HFFc6 (cell line): ENCODE measurements at regions not wholly inside any gene's neighbourhood (a gene's known extent, or its start where the extent isn't known, plus 50 kb on each side); places are given as distances from the start of the nearest gene placed in this dataset.

ENCODE experiments used
- DNase-seq: peaks from one replicate; pipeline ENCODE4 v3.0.0-alpha.2; 2018
- H3K27ac Mint-ChIP-seq: 2 replicates; pipeline ENCODE4 v1.8.0; 2020; ENCODE audit warnings: mild to moderate bottlenecking, mixed read lengths
- H3K27me3 Mint-ChIP-seq: 2 replicates; pipeline ENCODE4 v1.8.0; 2021; ENCODE audit warnings: mild to moderate bottlenecking, moderate library complexity, mixed read lengths; ENCODE audit not compliant: insufficient read depth
- H3K36me3 Mint-ChIP-seq: 2 replicates; pipeline ENCODE4 v1.8.0; 2021; ENCODE audit warnings: low read depth, mixed read lengths
- H3K4me1 Mint-ChIP-seq: 2 replicates; pipeline ENCODE4 v1.8.0; 2020; ENCODE audit warnings: low read depth, mixed read lengths
- H3K4me3 Mint-ChIP-seq: 2 replicates; pipeline ENCODE4 v1.8.0; 2020; ENCODE audit warnings: mild to moderate bottlenecking, moderate library complexity, mixed read lengths
- H3K9me3 Mint-ChIP-seq: 2 replicates; pipeline ENCODE4 v1.8.0; 2020; ENCODE audit warnings: mild to moderate bottlenecking, mixed read lengths
- TF ChIP-seq, protein P1 (sequence below): fragments of 200-600 bp; sonication (generic); IDR thresholded peaks from 2 replicates; pipeline ENCODE4 v1.5.0; 2021; ENCODE audit warnings: antibody characterized with exemption, mild to moderate bottlenecking

GRCh38 chr5:158393457-158393856 is 534.5 kb upstream of the CLINT1 start:
- peaks cover 9% of the 10 kb centered on the region for H3K27me3 Mint-ChIP-seq
- TF ChIP-seq, protein P1, sequence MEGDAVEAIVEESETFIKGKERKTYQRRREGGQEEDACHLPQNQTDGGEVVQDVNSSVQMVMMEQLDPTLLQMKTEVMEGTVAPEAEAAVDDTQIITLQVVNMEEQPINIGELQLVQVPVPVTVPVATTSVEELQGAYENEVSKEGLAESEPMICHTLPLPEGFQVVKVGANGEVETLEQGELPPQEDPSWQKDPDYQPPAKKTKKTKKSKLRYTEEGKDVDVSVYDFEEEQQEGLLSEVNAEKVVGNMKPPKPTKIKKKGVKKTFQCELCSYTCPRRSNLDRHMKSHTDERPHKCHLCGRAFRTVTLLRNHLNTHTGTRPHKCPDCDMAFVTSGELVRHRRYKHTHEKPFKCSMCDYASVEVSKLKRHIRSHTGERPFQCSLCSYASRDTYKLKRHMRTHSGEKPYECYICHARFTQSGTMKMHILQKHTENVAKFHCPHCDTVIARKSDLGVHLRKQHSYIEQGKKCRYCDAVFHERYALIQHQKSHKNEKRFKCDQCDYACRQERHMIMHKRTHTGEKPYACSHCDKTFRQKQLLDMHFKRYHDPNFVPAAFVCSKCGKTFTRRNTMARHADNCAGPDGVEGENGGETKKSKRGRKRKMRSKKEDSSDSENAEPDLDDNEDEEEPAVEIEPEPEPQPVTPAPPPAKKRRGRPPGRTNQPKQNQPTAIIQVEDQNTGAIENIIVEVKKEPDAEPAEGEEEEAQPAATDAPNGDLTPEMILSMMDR: no peak
- H3K4me1 Mint-ChIP-seq: peaks cover 38% of the 10 kb centered on the region
- DNase-seq: no peak
- no peak overlapping the region for H3K27ac Mint-ChIP-seq
- no peaks in the 10 kb centered on the region; the same call in 1 of the 2 replicates for H3K36me3 Mint-ChIP-seq
- no peaks in the 10 kb centered on the region for H3K9me3 Mint-ChIP-seq
- no peak overlapping the region for H3K4me3 Mint-ChIP-seq

GRCh38 chr5:158392753-158393152 is 533.8 kb upstream of the CLINT1 start:
- TF ChIP-seq, protein P1: no peak
- Mint-ChIP-seq H3K9me3 (no peaks in the 10 kb centered on the region), H3K27ac (no peak overlapping the region), H3K4me1 (peaks cover 38% of the 10 kb centered on the region), H3K36me3 (no peaks in the 10 kb centered on the region; the same call in 1 of the 2 replicates), H3K27me3 (peaks cover 6% of the 10 kb centered on the region), H3K4me3 (no peak overlapping the region)
- DNase-seq: no peak

- peaks cover 50% of the 10 kb centered on the region for H3K4me1 Mint-ChIP-seq
- peak; percentile 48 for DNase-seq
- H3K27me3 Mint-ChIP-seq: no peaks in the 10 kb centered on the region
- no peaks in the 10 kb centered on the region; the same call in 1 of the 2 replicates for H3K9me3 Mint-ChIP-seq
- peak overlapping the region; percentile 41; the same call in 1 of the 2 replicates for H3K4me3 Mint-ChIP-seq
- H3K27ac Mint-ChIP-seq: peak overlapping the region; percentile 80
- H3K36me3 Mint-ChIP-seq: peaks cover 8% of the 10 kb centered on the region
- TF ChIP-seq, protein P1: no peak
Observed at GRCh38 chr5:158390577-158390976, 531.6 kb upstream of the CLINT1 start.

GRCh38 chr5:158389786-158390185 is 530.8 kb upstream of the CLINT1 start:
- TF ChIP-seq, protein P1: no peak
- peaks cover 58% of the 10 kb centered on the region for H3K4me1 Mint-ChIP-seq
- no peaks in the 10 kb centered on the region for H3K27me3 Mint-ChIP-seq
- DNase-seq: no peak
- H3K4me3 Mint-ChIP-seq: no peak overlapping the region
- peaks cover 8% of the 10 kb centered on the region for H3K36me3 Mint-ChIP-seq
- no peaks in the 10 kb centered on the region; the same call in 1 of the 2 replicates for H3K9me3 Mint-ChIP-seq
- H3K27ac Mint-ChIP-seq: no peak overlapping the region

DNA sequence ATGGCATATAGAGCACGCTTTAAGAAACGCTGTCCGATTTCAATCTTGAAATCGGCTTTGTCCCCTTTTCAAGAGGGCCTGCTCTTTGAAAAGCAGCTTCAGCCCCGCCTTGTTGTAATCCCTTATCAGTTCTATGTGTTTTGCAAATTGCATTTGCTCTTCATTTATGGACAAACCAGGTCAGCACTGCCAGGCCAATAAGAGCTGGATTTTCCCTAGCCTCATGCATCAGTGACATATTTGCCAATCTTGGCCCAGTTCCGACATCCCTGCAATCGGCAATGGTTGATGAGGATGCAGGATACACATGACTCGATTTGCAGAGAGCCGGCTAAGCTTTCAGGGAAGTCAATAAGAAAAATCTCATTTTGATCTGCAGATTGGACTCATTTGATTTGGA is 529.1 kb upstream of the CLINT1 start:
- no peak overlapping the region for H3K4me3 Mint-ChIP-seq
- peaks cover 8% of the 10 kb centered on the region for H3K36me3 Mint-ChIP-seq
- H3K27me3 Mint-ChIP-seq: no peaks in the 10 kb centered on the region; the same call in 1 of the 2 replicates
- no peak for DNase-seq
- H3K9me3 Mint-ChIP-seq: no peaks in the 10 kb centered on the region; the same call in 1 of the 2 replicates
- TF ChIP-seq, protein P1: no peak
- H3K4me1 Mint-ChIP-seq: peaks cover 76% of the 10 kb centered on the region
- H3K27ac Mint-ChIP-seq: no peak overlapping the region

- H3K27me3 Mint-ChIP-seq: no peaks in the 10 kb centered on the region; the same call in 1 of the 2 replicates
- H3K36me3 Mint-ChIP-seq: peaks cover 8% of the 10 kb centered on the region
- no peaks in the 10 kb centered on the region; the same call in 1 of the 2 replicates for H3K9me3 Mint-ChIP-seq
- H3K4me3 Mint-ChIP-seq: no peak overlapping the region
- TF ChIP-seq, protein P1: no peak
- DNase-seq: no peak
- H3K4me1 Mint-ChIP-seq: peaks cover 78% of the 10 kb centered on the region
- H3K27ac Mint-ChIP-seq: no peak overlapping the region
Observed at GRCh38 chr5:158387499-158387898, 528.6 kb upstream of the CLINT1 start.
